ENCODE measurements at regions not wholly inside any gene's neighbourhood (a gene's known extent, or its start where the extent isn't known, plus 50 kb on each side); places are given as distances from the start of the nearest gene placed in this dataset.

- TF ChIP-seq TAF1 (IDR thresholded peaks at IDR 0.05; ENCODE audit: low read depth, low read length) (no peak), POLR2A (IDR thresholded peaks at IDR 0.05; ENCODE audit: low read depth, low read length) (no peak), POLR2AphosphoS5 (IDR thresholded peaks at IDR 0.05; ENCODE audit: low read depth, low read length) (no peak), SPI1 (IDR thresholded peaks at IDR 0.05; ENCODE audit: low read depth, low read length) (no peak), POU2F2 (IDR thresholded peaks at IDR 0.05; ENCODE audit: low read depth, low read length) (no peak), PAX5 (IDR thresholded peaks at IDR 0.05; ENCODE audit: insufficient read depth, low read length, severe bottlenecking) (no peak)
Measured at GRCh38 chr11:45398325-45398724, 112.2 kb upstream of the SYT13 start.
